Activated CD8-positive, alpha-beta memory T cell treated with anti-CD3 and anti-CD28 coated beads, Interleukin-2, amount 50 U/mL, for 1 hour (primary cell): ENCODE measurements at regions not wholly inside any gene's neighbourhood (a gene's known extent, or its start where the extent isn't known, plus 50 kb on each side); places are given as distances from the start of the nearest gene placed in this dataset.
"Not testable (repeated sequence)": the region's sequence is repeated elsewhere in the genome, so short reads cannot be mapped to it uniquely, and the experiment has no call there.

Source experiments
- DNase-seq: peaks from one replicate; pipeline ENCODE4 v3.0.0-alpha.2; 2020; ENCODE audit errors: extremely low read depth

DNA sequence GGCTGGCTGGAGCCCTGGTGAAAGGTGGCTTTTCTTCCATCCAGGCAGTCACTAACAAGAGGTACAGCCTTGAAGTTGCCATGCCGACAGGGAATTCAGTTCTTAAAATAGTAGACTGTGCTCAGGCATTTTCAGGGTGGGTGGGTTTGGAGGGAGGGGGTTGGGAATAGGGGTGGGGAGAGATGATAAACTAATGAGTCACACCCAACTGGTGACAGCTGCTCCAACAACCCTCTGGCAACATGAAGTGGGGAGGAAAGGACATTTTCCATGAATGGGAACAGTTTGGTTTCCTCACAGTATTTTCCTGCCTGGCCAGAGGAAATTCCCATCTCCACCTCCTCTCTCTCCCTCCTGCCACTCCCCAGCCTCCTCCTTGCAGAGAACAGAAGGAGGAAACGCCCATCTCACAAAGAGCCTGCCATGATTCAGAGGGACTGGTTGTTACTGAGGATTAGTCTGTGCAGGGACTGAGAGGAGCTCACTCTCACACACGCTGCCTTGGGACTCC is 113.0 kb upstream of the SLC1A4 start:
- DNase-seq = no peak

- no peak for DNase-seq
Observed at GRCh38 chr2:64879745-64880144, 109.5 kb upstream of the SLC1A4 start.

DNA sequence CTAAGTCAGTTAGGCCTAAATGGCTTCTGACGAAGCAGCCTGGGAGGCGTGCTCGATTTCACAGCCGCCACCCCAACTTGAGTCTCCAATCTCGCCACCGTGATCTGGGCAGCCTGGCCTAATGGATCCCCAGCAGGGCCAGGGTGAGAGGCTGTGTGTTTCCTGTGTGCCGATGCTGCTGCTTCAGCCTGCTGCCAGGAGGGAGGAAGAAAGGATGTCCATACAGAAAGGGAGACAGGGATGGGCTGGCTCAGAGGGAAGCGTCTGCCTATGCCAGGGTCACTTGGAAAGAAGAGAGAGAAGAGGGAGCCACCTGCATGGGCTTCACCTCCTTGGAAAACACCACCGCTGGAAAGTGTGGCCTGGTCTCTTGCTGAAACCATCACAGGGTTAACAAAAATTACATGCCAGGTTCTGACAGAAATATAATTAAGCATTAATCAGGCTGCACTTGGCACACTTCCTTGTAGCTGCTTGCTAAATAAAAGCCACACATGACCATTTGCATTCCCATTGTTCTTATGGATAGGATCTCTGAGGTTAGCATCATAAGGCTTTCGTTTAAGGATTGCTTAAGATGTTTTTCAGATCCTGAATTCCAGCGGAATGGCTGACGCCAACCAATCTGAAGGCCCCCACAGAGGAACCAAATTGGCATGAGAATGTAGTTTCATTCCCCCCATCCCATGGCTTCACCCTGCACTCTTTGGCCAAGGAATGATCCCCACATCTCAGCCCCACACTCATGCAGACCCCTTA is 108.8 kb upstream of the SLC1A4 start:
- DNase-seq = no peak

GRCh38 chr2:64881037-64881492 is 108.1 kb upstream of the SLC1A4 start:
- no peak for DNase-seq

GRCh38 chr2:64887565-64887964 is 101.6 kb upstream of the SLC1A4 start:
- no peak for DNase-seq

DNA sequence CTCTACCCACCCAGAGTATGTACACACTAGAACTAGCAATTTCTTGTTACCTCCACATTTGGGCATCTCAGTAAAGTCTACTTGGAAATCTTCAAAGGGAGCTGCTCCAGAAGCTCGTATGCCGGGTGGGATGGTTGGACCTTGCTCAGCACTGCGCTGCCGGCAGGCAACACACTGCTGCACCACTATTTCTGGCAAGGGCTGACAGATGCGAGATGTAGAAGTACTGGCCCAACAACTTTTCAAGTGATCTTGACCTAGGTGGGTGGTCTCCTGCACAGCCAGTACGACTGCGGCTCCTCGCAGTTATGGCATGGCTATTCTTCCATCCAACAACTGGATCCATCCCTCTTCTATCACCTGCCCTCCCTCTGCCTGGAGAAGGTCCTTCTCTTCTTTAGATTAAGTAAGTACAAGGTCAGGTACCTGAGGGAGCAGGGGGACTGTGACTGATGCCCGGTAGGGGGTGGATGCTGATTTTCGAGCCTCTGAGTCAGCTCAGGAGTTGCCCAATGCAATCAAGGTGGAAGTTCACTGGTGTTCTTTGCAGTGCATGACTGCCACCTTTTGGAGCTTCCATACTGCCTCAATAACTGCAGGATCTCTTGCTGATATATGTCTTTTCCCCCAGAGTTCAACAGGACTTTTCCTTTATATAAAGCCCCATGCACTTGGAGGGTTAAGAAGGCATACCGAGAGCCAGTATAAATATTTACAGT is 100.4 kb upstream of the SLC1A4 start:
- DNase-seq = no peak

DNA sequence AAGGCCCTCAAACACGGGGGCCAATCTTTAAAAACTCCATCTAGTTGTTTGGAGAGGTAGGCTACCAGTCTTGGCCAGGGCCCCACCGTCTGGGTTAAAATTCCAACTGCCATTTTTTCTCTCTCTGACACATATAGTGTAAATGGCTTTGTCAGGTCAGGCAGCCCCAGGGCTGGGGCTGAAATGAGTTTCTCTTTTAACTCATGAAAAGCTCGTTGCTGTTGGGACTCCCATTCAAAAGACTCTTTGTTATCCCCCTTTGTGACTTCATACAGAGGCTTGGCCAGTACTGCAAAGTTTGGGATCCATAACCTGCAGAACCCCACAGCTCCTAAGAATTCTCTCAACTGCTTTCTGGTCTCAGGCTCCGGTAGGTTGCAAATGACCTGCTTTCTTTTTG is 99.4 kb upstream of the SLC1A4 start:
- DNase-seq = no peak

DNA sequence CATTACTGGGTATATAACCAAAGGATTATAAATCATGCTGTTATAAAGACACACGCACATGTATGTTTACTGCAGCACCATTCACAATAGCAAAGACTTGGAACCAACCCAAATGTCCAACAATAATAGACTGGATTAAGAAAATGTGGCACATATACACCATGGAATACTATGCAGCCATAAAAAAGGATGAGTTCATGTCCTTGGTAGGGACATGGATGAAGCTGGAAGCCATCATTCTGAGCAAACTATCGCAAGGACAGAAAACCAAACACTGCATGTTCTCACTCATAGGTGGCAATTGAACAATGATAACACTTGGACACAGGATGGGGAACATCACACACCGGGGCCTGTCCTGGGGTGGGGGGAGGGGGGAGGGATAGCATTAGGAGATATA is 92.6 kb upstream of the SLC1A4 start:
- not testable (repeated sequence) for DNase-seq

DNA sequence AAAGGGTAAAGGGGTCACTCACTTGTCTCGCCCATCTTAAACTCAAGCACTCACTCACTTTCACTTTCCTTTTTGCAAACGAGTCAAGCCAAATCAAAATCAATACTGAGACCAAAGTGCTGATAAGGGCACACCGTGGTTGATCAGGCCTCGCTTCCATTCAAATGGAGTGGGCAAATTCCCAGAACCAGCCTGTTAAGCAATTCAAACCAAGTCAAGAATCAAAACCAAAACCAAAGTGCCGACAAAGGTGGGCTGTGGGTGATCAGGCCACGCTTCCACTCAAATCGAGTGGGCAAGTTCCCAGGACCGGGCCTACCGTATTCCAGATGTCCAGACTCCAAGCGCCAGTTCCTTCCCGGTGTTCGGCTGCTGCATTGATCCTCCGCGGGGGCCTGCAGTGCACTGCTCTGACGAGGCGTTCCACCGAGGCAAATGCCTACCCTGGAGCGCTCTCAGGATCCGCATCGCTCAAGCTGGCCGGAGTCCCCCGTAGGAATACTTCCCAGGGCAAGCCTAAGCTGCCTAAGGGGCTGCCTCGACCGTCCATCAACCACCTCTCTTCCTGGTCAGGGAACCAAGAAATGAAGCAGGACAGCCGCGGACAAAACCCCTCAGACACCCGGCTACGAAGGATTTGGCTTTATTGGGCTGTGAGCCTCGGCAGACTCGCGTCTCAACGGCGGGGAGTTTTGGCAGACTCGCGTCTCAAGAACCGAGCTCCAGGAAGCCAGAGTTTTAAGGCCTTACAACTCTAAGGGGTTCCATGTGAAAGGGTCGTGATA is 89.9 kb upstream of the SLC1A4 start:
- no peak for DNase-seq

GRCh38 chr2:64899876-64900275 is 89.3 kb upstream of the SLC1A4 start:
- not testable (repeated sequence) for DNase-seq

- DNase-seq = no peak
Observed at GRCh38 chr2:64904413-64905329, 84.5 kb upstream of the SLC1A4 start.

DNA sequence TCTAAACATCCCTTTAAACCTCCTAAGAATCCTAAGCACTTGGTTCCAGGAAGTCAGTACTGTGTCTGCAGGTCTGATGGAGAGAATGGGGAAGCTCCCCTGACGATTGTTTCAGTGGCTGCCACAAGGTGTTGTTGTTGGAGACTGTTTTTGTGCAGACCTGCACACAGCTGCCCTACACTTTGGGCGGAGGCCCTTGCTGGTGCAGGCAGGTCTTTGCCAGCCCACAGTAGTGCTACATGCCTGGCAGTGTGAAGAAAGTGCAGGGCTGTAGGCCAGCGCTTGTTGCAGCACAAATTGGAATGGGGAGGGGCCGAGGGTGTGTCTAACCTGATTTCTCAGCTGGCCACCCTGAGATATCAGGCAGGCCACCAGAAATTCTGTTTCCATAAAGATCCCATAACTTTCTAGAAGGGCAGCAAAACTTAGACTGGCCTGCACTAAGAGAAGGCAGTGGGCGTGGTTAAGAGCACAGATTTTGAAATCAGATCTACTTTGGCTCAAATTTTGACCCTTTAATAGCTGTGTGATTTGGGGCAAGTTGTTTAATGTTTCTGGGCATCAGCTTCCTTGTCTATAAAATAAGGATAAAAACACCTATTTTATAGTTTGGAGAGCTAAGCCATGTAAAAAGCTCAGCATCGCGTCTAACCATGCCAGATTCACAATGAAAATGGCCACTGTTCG is 83.7 kb upstream of the SLC1A4 start:
- DNase-seq = no peak

DNA sequence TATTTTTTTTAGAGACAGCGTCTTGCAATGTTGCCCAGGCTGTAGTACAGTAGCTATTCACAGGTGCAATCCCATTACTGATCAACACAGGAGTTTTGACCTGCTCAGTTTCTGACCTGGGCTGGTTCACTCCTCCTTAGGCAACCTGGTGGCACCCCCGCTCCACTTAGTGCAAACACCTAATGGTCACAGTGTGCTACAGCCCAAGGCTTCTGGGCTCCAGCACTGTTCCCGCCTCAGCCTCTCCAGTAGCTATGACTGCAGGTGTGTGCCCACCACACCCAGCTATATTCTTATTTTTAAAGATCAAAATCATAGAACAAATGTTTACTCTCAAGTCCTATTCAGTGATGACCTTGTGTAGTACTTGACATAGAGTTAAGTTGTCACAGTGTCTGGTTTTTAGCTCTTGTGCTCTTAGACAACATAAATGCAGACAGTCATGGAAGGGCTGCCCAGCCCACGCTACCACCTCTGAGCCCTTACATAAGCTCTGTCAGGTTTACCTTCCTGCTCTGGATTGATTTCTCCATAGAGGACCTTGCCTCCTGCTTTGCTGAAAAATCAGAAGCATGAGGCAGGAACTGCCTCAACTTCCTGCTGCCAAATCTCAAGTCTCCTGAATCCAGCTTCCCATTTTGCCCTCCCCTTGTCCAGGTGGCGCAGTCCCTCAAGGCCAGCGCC is 82.2 kb upstream of the SLC1A4 start:
- DNase-seq = no peak

- DNase-seq = no peak
Observed at GRCh38 chr2:64908406-64908805, 80.8 kb upstream of the SLC1A4 start.

GRCh38 chr2:64910523-64910922 is 78.7 kb upstream of the SLC1A4 start:
- DNase-seq = no peak

DNA sequence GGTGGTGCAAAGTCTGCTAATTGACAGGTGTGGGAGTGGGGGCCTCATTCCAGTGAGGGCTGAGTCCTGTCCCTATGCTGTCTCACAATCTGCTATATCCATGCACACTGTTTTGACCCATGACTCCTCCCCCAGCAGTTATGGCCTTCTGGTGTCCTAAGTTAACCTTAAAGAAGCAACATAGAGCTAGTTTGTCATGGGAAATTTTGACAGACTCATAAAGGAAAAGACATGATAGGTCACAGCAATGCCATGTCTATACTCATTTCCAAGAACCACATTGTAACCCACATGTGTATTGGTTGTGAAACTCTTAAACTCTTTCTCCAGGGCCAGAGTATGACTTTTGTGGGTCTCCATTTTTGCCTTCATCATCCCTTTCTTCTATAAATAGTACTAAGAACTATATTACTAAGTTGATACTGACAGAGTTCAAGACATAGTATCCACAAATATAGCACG is 78.2 kb upstream of the SLC1A4 start:
- no peak for DNase-seq

GRCh38 chr2:64913357-64913869 is 75.8 kb upstream of the SLC1A4 start:
- DNase-seq = no peak

DNA sequence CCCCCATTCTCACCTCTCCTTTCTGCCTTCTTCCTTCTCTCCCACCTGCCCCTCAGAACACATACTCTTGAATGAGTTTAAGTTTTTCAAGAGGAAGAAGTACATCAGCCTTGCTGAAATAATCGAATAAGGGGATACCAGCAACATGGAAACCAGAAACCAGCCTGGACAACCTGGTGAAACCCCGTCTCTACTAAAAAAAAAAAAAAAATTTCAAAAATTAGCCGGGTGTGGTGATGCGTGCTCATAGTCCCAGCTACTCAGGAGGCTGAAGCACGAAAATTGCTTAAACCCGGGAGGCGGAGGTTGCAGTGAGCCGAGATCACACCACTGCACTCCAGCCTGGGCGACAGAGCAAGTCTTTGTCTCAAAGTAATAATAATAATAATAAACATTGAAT is 75.0 kb upstream of the SLC1A4 start:
- no peak for DNase-seq

DNA sequence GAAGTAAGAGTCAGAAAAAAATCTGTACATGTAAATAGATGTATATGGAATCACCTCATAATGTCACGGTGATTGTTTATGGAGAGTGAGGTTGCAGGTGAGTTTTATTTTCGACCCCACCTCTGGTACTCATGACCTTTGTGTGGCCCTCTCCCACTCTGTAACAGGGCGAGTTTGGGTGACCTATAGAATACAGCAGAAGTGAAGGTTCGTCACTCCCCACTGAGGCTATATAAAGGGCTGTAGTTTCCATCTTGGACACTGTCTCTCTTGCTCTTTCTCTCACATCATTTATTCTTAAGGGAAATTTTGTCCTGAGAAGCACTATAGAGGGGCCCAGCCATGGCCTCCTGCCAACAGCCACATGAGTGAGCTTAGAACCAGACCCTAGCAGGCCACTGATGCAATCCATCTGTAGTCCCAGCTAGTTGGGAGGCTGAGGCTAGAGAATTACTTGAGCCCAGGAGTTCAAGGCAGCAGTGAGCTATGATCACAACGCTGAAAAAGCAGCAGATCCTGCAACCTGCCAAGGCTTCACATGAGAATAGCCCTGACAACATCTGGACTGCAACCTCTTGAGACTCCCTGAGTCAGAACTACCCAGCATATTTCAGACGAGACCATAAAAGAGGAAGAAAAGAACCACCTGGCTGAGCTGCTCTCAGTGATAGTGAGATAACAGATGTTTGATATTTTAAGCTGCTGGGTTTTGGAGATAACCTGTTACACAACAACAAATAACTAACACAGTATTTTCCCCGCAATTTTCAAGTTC is 74.3 kb upstream of the SLC1A4 start:
- no peak for DNase-seq
